D341Med (cell line): ENCODE measurements at regions not wholly inside any gene's neighbourhood (a gene's known extent, or its start where the extent isn't known, plus 50 kb on each side); places are given as distances from the start of the nearest gene placed in this dataset.
"Not testable (repeated sequence)": the region's sequence is repeated elsewhere in the genome, so short reads cannot be mapped to it uniquely, and the experiment has no call there.

Experiments
- DNase-seq: peaks from one replicate; pipeline ENCODE4 v3.0.0; 2012; ENCODE audit warnings: low spot score

- DNase-seq = no peak
Measured at GRCh38 chr6:16823718-16824352, 62.6 kb upstream of the ATXN1 start.

GRCh38 chr6:16822975-16823717, 61.9 kb upstream of the ATXN1 start:
- DNase-seq = no peak

GRCh38 chr6:16822529-16822928, 61.3 kb upstream of the ATXN1 start:
- DNase-seq = no peak

GRCh38 chr6:16821834-16822264, 60.6 kb upstream of the ATXN1 start:
- no peak for DNase-seq

- DNase-seq = not testable (repeated sequence)
Measured at GRCh38 chr6:16820262-16820661, 59.0 kb upstream of the ATXN1 start.

GRCh38 chr6:16819752-16820151, 58.5 kb upstream of the ATXN1 start:
- DNase-seq = no peak

- DNase-seq = no peak
Measured at GRCh38 chr6:16818992-16819626, 57.8 kb upstream of the ATXN1 start.

- no peak for DNase-seq
Measured at GRCh38 chr6:16817594-16817993, 56.3 kb upstream of the ATXN1 start.

GRCh38 chr6:16816891-16817290, 55.6 kb upstream of the ATXN1 start:
- no peak for DNase-seq

GRCh38 chr6:16812993-16813392, 51.7 kb upstream of the ATXN1 start:
- DNase-seq = no peak

GRCh38 chr6:16811277-16811979, 50.2 kb upstream of the ATXN1 start:
- no peak for DNase-seq
